HG03469 (cell line): ENCODE measurements at regions not wholly inside any gene's neighbourhood (a gene's known extent, or its start where the extent isn't known, plus 50 kb on each side); places are given as distances from the start of the nearest gene placed in this dataset.

ENCODE experiments used
- ATAC-seq: cut with Tn5 transposase; IDR thresholded peaks from one replicate; pipeline ENCODE4 v1.9.1; 2021; ENCODE audit warnings: mild to moderate bottlenecking, moderate library complexity, moderate number of reproducible peaks; ENCODE audit not compliant: unreplicated experiment

DNA sequence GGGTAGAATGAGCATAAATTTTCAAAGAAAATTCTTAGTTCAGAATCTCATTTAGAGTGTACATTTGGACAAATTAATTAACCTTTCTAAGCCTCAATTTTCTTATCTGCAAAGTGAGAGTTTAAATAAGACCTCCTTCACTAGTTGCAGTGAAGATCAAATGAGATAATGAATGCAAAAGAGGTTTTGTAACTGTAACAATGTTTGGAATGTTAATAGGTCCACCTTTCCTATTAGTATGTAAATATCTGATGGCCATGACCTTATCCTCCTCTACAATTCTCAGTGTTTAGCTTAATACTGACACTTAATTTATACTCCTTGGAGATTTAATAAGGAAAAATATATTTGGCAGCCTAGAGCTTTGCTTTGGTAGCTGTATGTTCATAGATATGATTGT is 138.8 kb downstream of the GABRG1 start:
- no peak for ATAC-seq

- ATAC-seq, result no peak
These were observed 152.7 kb downstream of the GABRG1 start for GRCh38 chr4:45971108-45971507.

DNA sequence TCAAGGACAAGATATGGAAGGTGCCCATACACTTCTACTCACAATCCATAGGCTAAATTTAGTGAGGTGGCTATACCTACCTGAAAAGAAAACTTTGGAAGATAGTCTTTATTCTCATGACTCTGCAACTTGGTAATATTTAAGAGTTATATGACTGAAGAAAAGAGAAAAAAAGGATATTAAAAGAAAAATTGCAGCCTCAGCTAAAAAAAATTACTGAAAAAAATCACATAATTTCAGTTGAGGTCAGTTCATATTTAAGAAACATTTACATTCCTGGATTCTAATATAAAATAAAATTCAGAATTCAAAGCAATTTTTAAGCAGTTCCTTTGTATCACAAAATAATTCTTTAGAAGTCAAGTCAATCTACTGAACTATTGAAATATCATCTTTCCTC is 166.5 kb downstream of the GABRG1 start:
- no peak for ATAC-seq

- ATAC-seq, result no peak
These were observed 169.6 kb downstream of the GABRG1 start for GRCh38 chr4:45954276-45954675.

DNA sequence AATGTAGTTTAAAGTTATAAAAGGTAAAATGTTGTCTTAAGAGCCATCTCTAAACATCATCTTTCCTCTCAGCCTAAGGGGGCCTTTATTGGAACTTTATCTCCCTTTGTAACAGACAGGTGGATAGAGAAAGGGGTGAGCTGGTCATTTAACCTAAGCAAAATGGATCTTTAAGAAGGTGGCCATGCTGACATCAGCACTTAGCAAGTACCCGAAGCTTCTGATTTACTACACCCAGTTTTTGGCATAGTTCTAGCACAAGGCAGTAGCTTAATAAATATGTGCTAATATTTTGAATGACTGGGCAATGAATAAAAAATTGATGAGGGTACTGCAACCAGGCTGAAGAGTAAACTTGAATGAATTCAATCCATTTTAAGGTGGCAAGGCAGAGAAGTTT is 172.7 kb downstream of the GABRG1 start:
- no peak for ATAC-seq

DNA sequence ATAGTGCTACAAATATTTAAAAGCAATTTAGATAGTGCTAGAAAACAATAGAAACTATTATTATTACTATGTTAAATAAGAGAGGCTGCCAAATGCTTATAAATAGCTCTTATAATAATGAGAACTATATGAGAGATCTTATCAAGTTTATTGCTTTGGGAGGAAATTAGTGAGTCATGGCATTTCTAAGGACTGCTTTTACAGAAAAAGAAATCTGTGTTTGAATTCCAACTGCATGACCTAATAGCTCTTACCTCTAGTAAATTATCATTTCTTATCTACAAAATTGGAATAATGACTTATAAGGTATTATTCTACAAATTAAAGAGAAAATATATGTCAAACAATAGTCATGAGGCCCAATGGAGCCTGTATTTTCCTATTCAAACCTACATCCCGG is 177.2 kb downstream of the GABRG1 start:
- ATAC-seq, result no peak

- no peak for ATAC-seq
These were observed 179.9 kb downstream of the GABRG1 start for GRCh38 chr4:45944000-45944399.

DNA sequence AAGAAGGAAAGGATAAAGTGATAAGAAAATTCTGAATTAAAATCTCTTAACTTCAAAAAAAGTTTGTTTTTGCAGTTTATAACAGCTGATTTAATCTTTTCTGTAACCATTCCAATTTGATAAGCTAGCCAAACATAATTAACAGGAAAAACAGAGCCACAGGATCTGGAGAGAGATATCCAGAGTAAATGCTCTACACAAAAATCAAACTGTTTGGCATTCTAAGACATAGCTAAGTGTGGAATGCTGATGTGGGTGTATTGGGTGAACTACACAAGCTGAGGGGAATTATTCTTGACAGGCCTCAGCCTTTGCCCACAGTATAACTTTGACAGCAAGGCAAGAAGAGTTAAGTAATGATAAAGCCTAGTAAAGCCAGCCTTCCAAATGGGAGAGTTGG is 184.8 kb downstream of the GABRG1 start:
- ATAC-seq, result no peak

- ATAC-seq, result no peak
These were observed 192.7 kb downstream of the GABRG1 start for GRCh38 chr4:45931154-45931553.

DNA sequence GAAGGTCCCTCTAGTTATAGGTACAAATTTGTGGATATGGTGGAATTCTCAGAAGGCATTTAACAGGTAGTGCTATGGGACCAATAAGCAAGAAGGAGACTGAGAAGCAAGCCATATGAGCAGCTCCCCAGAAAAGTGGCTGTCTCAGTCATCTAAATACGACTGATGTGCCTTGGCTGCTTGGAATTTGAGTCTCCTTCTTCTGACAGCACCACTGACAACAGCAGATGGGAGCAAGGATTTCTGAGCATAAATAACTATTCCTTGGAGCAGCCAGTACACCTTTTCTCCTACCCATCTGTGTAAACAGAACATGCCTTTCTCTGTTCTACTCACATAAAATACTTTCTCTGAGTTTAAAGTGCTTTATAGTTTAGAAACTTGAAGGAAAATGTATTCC is 196.2 kb downstream of the GABRG1 start:
- no peak for ATAC-seq

GRCh38 chr4:45925809-45926208 is 198.0 kb downstream of the GABRG1 start:
- ATAC-seq, result no peak

DNA sequence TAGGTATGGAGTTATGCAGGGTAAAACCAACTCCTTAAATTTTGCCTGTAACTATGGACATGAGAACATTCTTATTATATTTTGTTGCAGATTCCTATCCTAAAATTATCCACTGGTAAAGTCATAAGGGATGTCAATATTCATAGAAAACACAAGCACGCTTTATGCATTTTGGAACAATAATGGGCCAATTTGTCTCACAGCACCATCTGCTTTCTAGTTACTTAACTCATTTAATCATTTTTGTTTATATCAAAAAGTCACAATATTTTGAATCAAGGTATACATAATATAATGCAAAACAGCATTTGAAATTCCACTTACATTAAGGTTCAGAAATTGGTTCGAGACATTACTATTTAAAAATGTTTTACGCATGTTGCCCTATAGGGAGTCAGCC is 203.0 kb downstream of the GABRG1 start:
- ATAC-seq, result no peak

DNA sequence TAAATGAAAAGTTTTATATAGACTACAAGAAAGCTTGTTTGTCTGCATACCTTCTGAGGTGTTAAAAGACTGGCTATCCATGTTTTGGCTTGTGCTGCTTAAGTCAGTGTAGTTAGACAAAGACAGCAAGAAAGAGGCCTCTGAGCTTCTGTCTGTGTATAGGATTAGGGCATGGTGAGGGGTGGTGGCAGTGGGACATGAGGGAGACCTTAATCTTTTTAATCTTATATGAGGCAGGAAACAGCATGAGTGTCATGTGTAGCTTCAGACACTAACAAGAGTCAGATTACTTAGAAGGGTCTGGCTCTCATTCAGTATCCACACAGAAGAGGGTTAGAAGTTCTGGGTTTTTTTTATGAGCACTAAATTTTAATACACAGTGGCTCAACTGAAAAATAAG is 213.3 kb downstream of the GABRG1 start:
- ATAC-seq, result no peak

DNA sequence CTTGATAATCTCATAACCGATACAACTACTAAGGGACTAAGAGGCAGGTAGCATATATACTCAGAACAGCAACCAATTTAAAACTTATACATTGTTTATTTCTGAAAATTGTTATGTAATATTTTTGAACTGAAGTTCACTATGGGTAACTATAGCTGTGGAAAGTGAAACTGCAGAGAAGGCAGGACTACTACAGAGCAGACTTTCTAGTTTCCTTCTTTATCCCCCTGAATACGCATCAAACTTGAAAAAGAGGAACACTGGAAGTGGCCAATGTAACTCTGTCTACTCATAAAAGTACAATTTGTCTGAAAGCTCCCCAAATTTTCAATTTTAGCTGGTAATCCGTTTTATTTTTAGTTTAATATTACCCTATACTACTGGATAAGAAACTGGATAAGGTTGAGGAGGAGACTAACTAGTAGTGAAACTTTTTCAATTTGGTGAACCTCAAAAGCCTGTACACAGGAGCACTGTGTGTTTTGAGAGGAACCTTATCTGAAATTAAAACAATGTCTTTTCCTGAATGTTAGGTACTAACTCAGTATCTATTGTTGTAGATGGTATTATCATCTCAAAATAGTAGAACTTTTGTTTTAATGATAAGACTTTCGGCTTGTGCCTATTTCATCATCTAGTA is 225.8 kb downstream of the GABRG1 start:
- no peak for ATAC-seq

DNA sequence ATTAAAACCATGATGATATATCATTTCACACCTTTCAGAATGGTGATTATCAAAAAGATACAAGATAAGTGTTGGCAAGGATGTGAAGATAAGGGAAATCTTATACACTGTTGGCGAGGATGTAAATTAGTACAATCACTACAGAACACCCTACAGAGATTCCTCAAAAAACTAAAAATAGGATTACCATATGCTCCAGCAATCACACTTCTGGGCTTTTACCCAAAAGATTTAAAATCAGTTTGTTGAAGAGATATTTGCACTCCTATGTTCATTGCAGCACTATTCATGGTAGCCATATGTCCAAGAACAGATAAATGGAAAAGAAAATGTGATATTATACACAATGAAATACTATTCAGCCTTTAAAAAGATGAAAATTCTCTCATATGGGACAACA is 240.4 kb downstream of the GABRG1 start:
- ATAC-seq, result no peak

- ATAC-seq, result no peak
These were observed 247.5 kb downstream of the GABRG1 start for GRCh38 chr4:45876235-45876890.

DNA sequence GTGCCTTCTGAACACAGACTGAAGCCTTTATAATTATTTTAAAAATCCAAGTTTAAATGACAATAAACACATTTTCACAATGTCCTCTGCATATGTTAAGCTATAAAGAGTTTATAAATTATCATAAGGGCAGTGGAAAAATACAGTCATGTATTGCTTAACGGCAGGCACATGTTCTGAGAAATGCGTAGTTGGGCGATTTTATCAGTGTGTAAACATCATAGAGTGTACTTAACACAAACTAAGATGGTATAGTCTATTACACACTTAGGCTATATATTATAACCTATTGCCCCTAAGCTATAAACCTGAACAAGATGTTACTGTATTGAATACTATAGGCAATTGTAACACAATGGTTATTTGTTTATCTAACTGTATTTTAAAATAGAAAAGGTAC is 254.7 kb downstream of the GABRG1 start:
- no peak for ATAC-seq

DNA sequence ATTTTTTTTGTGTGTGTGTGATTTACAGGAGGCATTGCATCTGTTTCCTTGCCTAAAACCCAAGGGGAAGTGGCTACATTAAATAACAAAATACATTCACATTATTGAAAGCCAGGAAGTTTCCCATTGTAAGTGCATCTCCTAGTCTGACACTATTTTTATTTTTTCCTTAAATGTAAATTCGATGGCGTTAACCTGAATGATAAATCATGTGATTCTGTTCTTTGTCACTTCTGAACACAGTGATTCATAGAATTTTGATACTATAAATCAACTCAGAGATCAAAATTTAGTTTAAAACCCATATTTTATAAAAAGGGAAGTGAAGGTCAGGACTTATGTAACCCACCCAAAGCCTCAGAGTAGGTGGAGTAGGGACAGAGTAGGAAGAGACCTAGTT is 258.1 kb downstream of the GABRG1 start:
- no peak for ATAC-seq

DNA sequence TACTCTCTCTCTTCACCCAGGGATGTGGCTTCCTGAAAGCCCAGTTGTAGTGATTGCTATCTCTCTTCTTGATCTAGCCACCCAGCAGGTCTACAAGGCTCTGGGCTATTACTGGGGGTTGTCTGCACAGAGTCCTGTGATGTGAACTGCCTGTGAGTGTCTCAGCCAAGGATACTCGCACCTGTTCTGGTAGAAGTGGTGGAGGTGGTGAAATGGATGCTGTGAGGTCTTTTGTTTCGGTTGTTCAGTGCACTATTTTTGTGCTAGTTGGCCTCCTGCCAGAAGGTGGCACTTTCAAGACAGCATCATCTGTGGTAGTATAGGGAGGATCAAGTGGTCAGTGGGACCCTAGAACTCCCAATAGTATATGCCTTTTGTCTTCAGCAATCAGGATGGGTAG is 268.0 kb downstream of the GABRG1 start:
- ATAC-seq, result no peak

GRCh38 chr4:45846016-45846415 is 277.8 kb downstream of the GABRG1 start:
- ATAC-seq, result no peak

- ATAC-seq, result no peak
These were observed 282.1 kb downstream of the GABRG1 start for GRCh38 chr4:45841791-45842190.

- no peak for ATAC-seq
These were observed 292.2 kb downstream of the GABRG1 start for GRCh38 chr4:45831692-45832091.

GRCh38 chr4:45803994-45804393 is 319.9 kb downstream of the GABRG1 start:
- no peak for ATAC-seq
